GM12864 (cell line): ENCODE measurements at regions not wholly inside any gene's neighbourhood (a gene's known extent, or its start where the extent isn't known, plus 50 kb on each side); places are given as distances from the start of the nearest gene placed in this dataset.

Experiments used
- DNase-seq: peaks from one replicate; pipeline ENCODE4 v3.0.0-alpha.2; 2011; ENCODE audit warnings: low read depth
- H3K4me3 ChIP-seq: 2 replicates; pipeline ENCODE4 v1.5.1; 2011; ENCODE audit warnings: mild to moderate bottlenecking, low read depth, low read length, control low read depth
- TF ChIP-seq, protein P1 (sequence below): IDR thresholded peaks from 2 replicates; pipeline ENCODE4 v1.5.1; 2011; ENCODE audit warnings: low read depth, mild to moderate bottlenecking, moderate library complexity, low read length, control low read depth, inconsistent platforms; ENCODE audit errors: missing control alignments

DNA sequence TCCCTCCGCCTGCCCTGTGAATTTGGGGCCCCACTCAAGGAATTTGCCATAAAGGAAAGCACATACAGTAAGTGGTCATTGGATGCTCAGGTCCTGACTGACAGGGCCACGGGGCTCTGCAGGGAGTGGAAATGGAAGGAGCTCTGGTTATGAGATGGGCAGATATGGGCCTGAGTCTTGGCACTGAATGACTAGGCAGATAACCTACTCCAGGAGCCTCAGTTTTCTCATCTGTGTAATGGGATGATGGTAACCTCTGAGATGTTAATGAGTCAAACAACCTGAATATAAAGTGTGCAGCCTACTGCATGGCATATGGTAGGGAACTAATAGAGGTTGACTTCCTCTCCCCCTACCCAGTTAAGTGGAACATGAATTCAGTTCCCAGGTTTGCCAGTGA is 56.4 kb upstream of the NAA20 start:
- H3K4me3 ChIP-seq, result no peak overlapping the region
- DNase-seq, result no peak
- TF ChIP-seq, protein P1, sequence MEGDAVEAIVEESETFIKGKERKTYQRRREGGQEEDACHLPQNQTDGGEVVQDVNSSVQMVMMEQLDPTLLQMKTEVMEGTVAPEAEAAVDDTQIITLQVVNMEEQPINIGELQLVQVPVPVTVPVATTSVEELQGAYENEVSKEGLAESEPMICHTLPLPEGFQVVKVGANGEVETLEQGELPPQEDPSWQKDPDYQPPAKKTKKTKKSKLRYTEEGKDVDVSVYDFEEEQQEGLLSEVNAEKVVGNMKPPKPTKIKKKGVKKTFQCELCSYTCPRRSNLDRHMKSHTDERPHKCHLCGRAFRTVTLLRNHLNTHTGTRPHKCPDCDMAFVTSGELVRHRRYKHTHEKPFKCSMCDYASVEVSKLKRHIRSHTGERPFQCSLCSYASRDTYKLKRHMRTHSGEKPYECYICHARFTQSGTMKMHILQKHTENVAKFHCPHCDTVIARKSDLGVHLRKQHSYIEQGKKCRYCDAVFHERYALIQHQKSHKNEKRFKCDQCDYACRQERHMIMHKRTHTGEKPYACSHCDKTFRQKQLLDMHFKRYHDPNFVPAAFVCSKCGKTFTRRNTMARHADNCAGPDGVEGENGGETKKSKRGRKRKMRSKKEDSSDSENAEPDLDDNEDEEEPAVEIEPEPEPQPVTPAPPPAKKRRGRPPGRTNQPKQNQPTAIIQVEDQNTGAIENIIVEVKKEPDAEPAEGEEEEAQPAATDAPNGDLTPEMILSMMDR, result no peak

DNA sequence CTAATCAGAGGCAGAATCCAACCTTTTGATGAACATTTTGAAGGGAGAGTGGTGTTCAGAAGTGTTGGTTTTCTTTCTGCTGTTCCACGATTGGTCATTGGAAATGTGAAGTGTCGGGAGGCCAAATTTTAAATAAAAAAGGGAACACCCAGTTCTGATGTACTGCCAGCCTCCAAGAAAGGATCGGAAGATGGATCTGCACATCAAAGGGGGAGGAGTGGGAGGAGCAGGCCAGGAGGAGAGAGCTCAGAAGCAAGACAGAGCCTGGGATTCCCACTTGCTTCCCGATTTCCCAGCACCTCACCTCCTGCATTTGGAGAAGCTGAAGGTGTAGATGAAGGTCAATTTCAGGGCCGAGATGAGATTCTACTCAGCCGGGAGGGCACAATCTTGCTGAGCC is 55.9 kb upstream of the NAA20 start:
- H3K4me3 ChIP-seq, result no peak overlapping the region
- no peak for DNase-seq
- TF ChIP-seq, protein P1, result no peak

DNA sequence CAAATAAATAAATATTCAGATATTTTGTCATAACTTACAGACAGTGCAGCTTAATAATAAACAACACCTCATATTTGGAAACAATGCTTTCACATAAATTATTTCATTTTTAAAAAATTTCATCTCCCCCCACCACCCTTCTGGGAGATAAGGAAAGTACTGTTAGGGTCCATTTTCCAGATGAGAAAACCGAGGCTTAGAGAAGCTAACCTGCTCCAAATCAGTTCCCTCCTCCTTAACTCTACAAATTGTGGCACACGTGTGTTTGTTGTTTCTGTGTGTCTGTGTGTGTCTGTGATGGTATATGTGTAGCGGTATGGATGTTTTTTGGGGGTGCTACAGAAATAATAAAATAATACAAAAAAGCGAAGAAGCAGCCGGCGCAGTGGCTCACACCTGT is 54.2 kb upstream of the NAA20 start:
- DNase-seq, result no peak
- TF ChIP-seq, protein P1, result no peak
- H3K4me3 ChIP-seq, result no peak overlapping the region

DNA sequence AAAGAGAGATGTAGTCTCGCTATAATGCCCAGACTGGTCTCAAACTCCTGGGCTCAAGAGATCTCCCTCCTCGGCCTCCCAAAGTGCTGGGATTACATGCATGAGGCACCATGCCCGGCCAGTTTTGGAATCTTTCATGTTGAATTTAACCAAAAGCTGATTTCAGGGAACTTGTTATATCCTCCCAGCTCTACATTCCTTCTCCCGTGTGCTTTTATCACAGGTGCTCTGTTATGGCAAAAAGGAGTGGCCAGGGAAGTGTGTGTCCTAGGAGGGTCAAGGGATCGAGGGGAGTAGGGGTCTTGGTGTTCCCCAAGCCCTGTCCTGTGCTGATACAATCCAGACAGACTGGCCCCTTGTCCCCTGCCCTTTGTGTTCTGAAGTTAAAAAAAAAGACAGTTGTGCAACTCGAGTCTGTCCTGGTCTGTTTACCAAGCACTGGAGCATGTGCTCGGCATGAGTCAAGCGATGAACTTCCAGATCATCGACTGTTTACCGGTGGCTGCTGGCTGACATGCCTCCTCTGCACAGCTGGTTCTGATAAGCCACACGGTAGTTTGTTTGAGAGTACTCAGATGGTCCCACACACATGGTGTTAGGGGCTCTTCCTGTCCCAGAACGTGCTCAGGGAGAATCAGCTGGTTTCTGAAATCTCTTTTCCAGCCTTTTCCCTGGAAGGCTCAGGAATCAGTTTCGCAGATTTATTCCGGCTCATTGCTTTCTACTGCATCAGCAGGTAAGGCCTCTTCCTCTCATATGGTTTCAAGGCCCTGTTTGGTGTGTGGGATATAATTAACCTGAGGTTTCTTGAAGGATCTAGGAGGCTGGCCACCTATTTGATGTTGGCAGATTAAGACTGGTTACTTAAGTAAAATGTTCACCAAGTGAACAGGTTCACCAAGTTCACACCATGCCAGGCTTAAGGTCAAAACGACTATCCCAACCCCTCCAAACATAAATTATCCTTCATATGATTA is 52.6 kb upstream of the NAA20 start:
- TF ChIP-seq, protein P1, result no peak
- no peak for DNase-seq
- H3K4me3 ChIP-seq, result no peak overlapping the region

DNA sequence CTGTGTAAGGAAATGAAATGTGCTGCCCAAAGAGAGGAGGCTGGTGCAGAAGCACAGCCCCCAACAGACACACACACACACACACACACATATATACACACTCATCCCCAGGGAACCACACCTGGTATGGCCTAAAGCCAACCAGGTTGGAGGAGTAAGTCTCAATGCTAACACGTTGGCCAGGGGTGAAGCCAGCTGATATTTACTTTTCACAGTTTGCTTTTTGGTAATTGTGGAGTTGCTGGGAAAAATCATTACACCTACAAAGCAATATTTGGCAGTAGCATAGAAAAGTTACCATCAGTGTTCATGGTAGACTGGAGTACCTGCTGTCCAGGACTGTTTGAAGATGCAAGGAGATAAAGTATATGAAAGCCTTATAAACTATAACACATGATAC is 50.3 kb upstream of the NAA20 start:
- TF ChIP-seq, protein P1, result no peak
- no peak overlapping the region for H3K4me3 ChIP-seq
- DNase-seq, result no peak
